GM23338 (cell line): ENCODE measurements at regions not wholly inside any gene's neighbourhood (a gene's known extent, or its start where the extent isn't known, plus 50 kb on each side); places are given as distances from the start of the nearest gene placed in this dataset.

ENCODE experiments used
- ATAC-seq: fragments of 200-7000 bp; cut with Tn5 transposase; 3 replicates; pipeline ENCODE4 v1.9.1; 2020
- DNase-seq: peaks from one replicate; pipeline ENCODE4 v3.0.0-alpha.2; 2015; ENCODE audit warnings: low spot score
- H2AFZ ChIP-seq: fragments of 200-600 bp; sonication (generic); 2 replicates; pipeline ENCODE4 v1.8.0; 2016; ENCODE audit warnings: antibody characterized with exemption, mild to moderate bottlenecking, moderate library complexity
- H3F3A ChIP-seq: fragments of 200-600 bp; sonication (generic); replicated peaks from 2 replicates; pipeline ENCODE4 v1.8.0; 2017; ENCODE audit warnings: antibody characterized with exemption, mixed run types, low read depth
- H3K27ac ChIP-seq: fragments of 200-600 bp; sonication (generic); 2 replicates; pipeline ENCODE4 v1.6.1; 2016; ENCODE audit warnings: low read depth
- H3K27me3 ChIP-seq: fragments of 200-600 bp; sonication (generic); 2 replicates; pipeline ENCODE4 v1.8.0; 2016; ENCODE audit warnings: mild to moderate bottlenecking, mixed run types, moderate library complexity; ENCODE audit not compliant: insufficient read depth
- H3K36me3 ChIP-seq: fragments of 200-600 bp; sonication (generic); 2 replicates; pipeline ENCODE4 v1.8.0; 2016; ENCODE audit warnings: mild to moderate bottlenecking; ENCODE audit not compliant: insufficient read depth
- H3K4me1 ChIP-seq: fragments of 200-600 bp; sonication (generic); 2 replicates; pipeline ENCODE4 v1.8.0; 2016; ENCODE audit warnings: mild to moderate bottlenecking, moderate library complexity; ENCODE audit not compliant: insufficient read depth
- H3K4me2 ChIP-seq: fragments of 200-600 bp; sonication (generic); 2 replicates; pipeline ENCODE4 v1.7.1; 2017; ENCODE audit warnings: mixed run types
- H3K4me3 ChIP-seq: fragments of 200-600 bp; sonication (generic); 2 replicates; pipeline ENCODE4 v1.6.1; 2016; ENCODE audit warnings: mixed run types
- H3K79me2 ChIP-seq: fragments of 200-600 bp; sonication (generic); replicated peaks from 2 replicates; pipeline ENCODE4 v1.8.0; 2017; ENCODE audit warnings: mild to moderate bottlenecking; ENCODE audit not compliant: insufficient read depth
- H3K9me2 ChIP-seq: fragments of 200-600 bp; sonication (generic); 2 replicates; pipeline ENCODE4 v1.8.0; 2017; ENCODE audit not compliant: insufficient read depth
- H4K20me1 ChIP-seq: fragments of 200-600 bp; sonication (generic); replicated peaks from 2 replicates; pipeline ENCODE4 v1.8.0; 2017; ENCODE audit warnings: mild to moderate bottlenecking; ENCODE audit not compliant: insufficient read depth
- H3K27ac Mint-ChIP-seq: 2 replicates; pipeline ENCODE4 v1.8.0; 2020; ENCODE audit warnings: inconsistent platforms, mild to moderate bottlenecking, moderate library complexity, mixed read lengths
- H3K27me3 Mint-ChIP-seq: 3 replicates; pipeline ENCODE4 v1.8.0; 2022; ENCODE audit warnings: low read depth, mild to moderate bottlenecking, moderate library complexity, mixed read lengths, inconsistent platforms; ENCODE audit not compliant: insufficient read depth, poor library complexity
- H3K36me3 Mint-ChIP-seq: 3 replicates; pipeline ENCODE4 v1.8.0; 2021; ENCODE audit warnings: low read depth, mild to moderate bottlenecking, inconsistent platforms, moderate library complexity, mixed read lengths
- H3K4me1 Mint-ChIP-seq: 3 replicates; pipeline ENCODE4 v1.8.0; 2020; ENCODE audit warnings: mild to moderate bottlenecking, inconsistent platforms, mixed read lengths
- H3K4me3 Mint-ChIP-seq: 3 replicates; pipeline ENCODE4 v1.8.0; 2021; ENCODE audit warnings: moderate library complexity, mild to moderate bottlenecking, inconsistent platforms, mixed read lengths
- H3K9me3 Mint-ChIP-seq: 3 replicates; pipeline ENCODE4 v1.8.0; 2020; ENCODE audit warnings: moderate library complexity, mild to moderate bottlenecking, inconsistent platforms, mixed read lengths
- CREB1 ChIP-seq: fragments of 250-450 bp; sonication (Bioruptor Pico); IDR thresholded peaks from 2 replicates; pipeline ENCODE4 v1.5.0; 2020; ENCODE audit warnings: low read depth, mild to moderate bottlenecking, moderate library complexity
- CTCF ChIP-seq, 2 experiments: fragments of 200-600 bp in 1 of 2; sonication (generic) in 1 of 2; conservative IDR thresholded peaks; 2 replicates each; pipeline versions ENCODE4 v1.5.1 to v1.6.1; 2016 to 2017; ENCODE audit warnings: antibody characterized with exemption in 2 of 2, low read depth in 2 of 2, mild to moderate bottlenecking in 2 of 2, moderate library complexity in 1 of 2
- ETS1 ChIP-seq: IDR thresholded peaks from 2 replicates; pipeline ENCODE4 v1.6.1; 2016; ENCODE audit warnings: antibody characterized with exemption
- EZH2 ChIP-seq: fragments of 200-600 bp; sonication (generic); IDR thresholded peaks from one replicate; pipeline ENCODE4 v1.8.0; 2017; ENCODE audit warnings: antibody characterized with exemption, mild to moderate bottlenecking, low read depth; ENCODE audit not compliant: unreplicated experiment
- EZH2phosphoT487 ChIP-seq: fragments of 200-600 bp; sonication (generic); IDR thresholded peaks from one replicate; pipeline ENCODE4 v1.8.1; 2018; ENCODE audit warnings: antibody characterized with exemption; ENCODE audit not compliant: unreplicated experiment
- NANOG ChIP-seq: IDR thresholded peaks from 2 replicates; pipeline ENCODE4 v1.6.1; 2016; ENCODE audit warnings: antibody characterized with exemption, borderline replicate concordance
- REST ChIP-seq: IDR thresholded peaks from one replicate; pipeline ENCODE4 v1.6.1; 2018; ENCODE audit warnings: antibody characterized with exemption; ENCODE audit not compliant: unreplicated experiment
- ZNF114 ChIP-seq: fragments of 250-450 bp; sonication (Bioruptor Pico); IDR thresholded peaks from 2 replicates; pipeline ENCODE4 v1.5.0; 2020; ENCODE audit warnings: mild to moderate bottlenecking, moderate library complexity
- ZNF331 ChIP-seq: fragments of 250-450 bp; sonication (Bioruptor Pico); IDR thresholded peaks from 2 replicates; pipeline ENCODE4 v1.5.0; 2020; ENCODE audit warnings: low read depth, mild to moderate bottlenecking, moderate library complexity

- TF ChIP-seq CTCF (conservative IDR thresholded peaks at IDR 0.05; ENCODE audit: low read depth in 2 of 2) (no peak), ZNF331 (CRISPR knock-in tag) (no peak), EZH2phosphoT487 (no peak)
These were observed 205.9 kb downstream of the MAP2K6 start (continued) for GRCh38 chr17:69620363-69620762.

GRCh38 chr17:69625474-69625873 lies 211.0 kb downstream of the MAP2K6 start:
- Mint-ChIP-seq H3K36me3 (no peaks in the 10 kb centered on the region), H3K27me3 (peaks cover 2% of the 10 kb centered on the region), H3K27ac (no peak overlapping the region), H3K9me3 (peaks cover 11% of the 10 kb centered on the region), H3K4me1 (no peaks in the 10 kb centered on the region), H3K4me3 (no peak overlapping the region)
- Histone ChIP-seq H2AFZ (no peak overlapping the region), H3K4me3 (no peak overlapping the region), H3K36me3 (no peaks in the 10 kb centered on the region; the same call in 1 of the 2 replicates), H3F3A (no peaks in the 10 kb centered on the region), H3K4me2 (no peak overlapping the region), H3K27ac (no peak overlapping the region), H3K4me1 (no peaks in the 10 kb centered on the region), H4K20me1 (no peaks in the 10 kb centered on the region), H3K27me3 (no peaks in the 10 kb centered on the region), H3K9me2 (no peaks in the 10 kb centered on the region; the same call in 1 of the 2 replicates), H3K79me2 (no peaks in the 10 kb centered on the region)
- no peak for DNase-seq
- no peak for ATAC-seq
- no peak for TF ChIP-seq EZH2
- no peak for TF ChIP-seq NANOG

GRCh38 chr17:69630056-69630635 lies 215.6 kb downstream of the MAP2K6 start:
- no peaks in the 10 kb centered on the region for H3K36me3 Mint-ChIP-seq
- Histone ChIP-seq H2AFZ (no peak overlapping the region), H3K4me3 (no peak overlapping the region), H3K4me2 (no peak overlapping the region), H3K4me1 (no peaks in the 10 kb centered on the region), H3K36me3 (no peaks in the 10 kb centered on the region; the same call in 1 of the 2 replicates), H3K27me3 (no peaks in the 10 kb centered on the region), H3F3A (no peaks in the 10 kb centered on the region), H4K20me1 (no peaks in the 10 kb centered on the region), H3K79me2 (no peaks in the 10 kb centered on the region), H3K27ac (no peak overlapping the region), H3K9me2 (no peaks in the 10 kb centered on the region; the same call in 1 of the 2 replicates)
- DNase-seq (no peak), ATAC-seq (no peak)
- no peak overlapping the region for H3K4me3 Mint-ChIP-seq
- H3K27ac Mint-ChIP-seq = no peak overlapping the region
- H3K9me3 Mint-ChIP-seq = peaks cover 10% of the 10 kb centered on the region; the same call in 1 of the 3 replicates
- no peaks in the 10 kb centered on the region for H3K4me1 Mint-ChIP-seq
- peaks cover 2% of the 10 kb centered on the region for H3K27me3 Mint-ChIP-seq
- TF ChIP-seq REST (no peak), ETS1 (no peak), CREB1 (CRISPR knock-in tag) (no peak), ZNF114 (CRISPR knock-in tag) (no peak)
